ENCODE measurements at regions not wholly inside any gene's neighbourhood (a gene's known extent, or its start where the extent isn't known, plus 50 kb on each side); places are given as distances from the start of the nearest gene placed in this dataset.

DNA sequence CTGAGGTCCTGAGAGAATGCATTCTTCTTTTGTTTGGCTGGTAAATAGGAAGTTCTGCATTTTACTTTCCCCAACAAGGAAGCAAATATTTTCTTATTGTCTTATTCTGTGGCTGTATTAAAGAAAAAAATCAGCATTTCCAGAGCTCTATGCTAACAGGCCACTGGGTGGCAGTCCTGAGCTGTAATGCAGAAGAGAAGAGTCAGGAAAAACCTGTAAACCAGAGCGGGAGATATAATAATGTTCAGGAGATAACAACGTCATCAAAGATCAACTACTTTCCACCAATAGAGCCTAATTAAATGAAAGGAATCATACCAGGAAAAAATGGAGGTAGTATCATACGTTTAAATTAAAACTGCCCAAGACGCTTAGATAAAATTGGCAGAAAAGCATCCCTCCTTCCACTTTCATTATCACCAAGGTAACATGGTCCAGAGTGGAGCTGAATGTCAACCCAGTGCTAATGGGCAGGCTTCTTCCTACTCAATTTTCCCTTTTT, 55.6 kb upstream of the CARMIL1 start:
- peak; percentile 94 for TF ChIP-seq CTCF (conservative IDR thresholded peaks at IDR 0.05; ENCODE audit: low read depth, low read length)

GRCh38 chr6:25224242-25224641, 54.9 kb upstream of the CARMIL1 start:
- no peak for TF ChIP-seq CTCF (conservative IDR thresholded peaks at IDR 0.05; ENCODE audit: low read depth, low read length)
- no peak overlapping the region for H3K4me3 ChIP-seq (ENCODE audit: low read depth, low read length)
- no peak for DNase-seq (ENCODE audit: low read depth)

More for the DNA sequence above, 55.6 kb upstream of the CARMIL1 start:
- DNase-seq (ENCODE audit: low read depth) = peak; percentile 83
- H3K4me3 ChIP-seq (ENCODE audit: low read depth, low read length) = peak overlapping the region; percentile 35

DNA sequence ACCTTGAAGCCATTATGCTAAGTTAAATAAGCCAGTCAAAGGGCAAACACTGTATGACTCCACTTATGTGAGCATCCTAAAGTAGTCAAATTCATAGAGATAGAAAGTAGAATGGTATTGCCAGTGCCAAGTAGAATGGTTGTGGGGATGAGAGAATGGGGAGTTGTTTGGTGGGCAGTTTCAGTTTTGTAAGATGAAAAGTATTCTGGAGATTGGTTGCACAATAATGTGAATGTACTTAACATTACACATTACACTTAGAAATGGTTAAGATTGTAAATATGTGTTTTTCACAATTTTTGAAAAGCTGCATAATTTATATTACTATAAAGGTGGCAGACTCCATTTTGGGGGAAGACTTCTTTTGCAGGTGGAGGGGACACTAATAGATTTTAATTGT, 51.3 kb upstream of the CARMIL1 start:
- TF ChIP-seq CTCF (conservative IDR thresholded peaks at IDR 0.05; ENCODE audit: low read depth, low read length) = no peak
- DNase-seq (ENCODE audit: low read depth) = no peak
- H3K4me3 ChIP-seq (ENCODE audit: low read depth, low read length) = no peak overlapping the region

All from choroid plexus epithelial cell (primary cell).